ENCODE measurements at regions not wholly inside any gene's neighbourhood (a gene's known extent, or its start where the extent isn't known, plus 50 kb on each side); places are given as distances from the start of the nearest gene placed in this dataset.

- Histone ChIP-seq H3K4me1 (ENCODE audit: control insufficient read depth, insufficient read depth, low read length) (peaks cover 4% of the 10 kb centered on the region), H3K27ac (ENCODE audit: low read depth, low read length) (no peak overlapping the region), H3K36me3 (ENCODE audit: control insufficient read depth, insufficient read depth, low read length) (no peaks in the 10 kb centered on the region), H3K4me3 (ENCODE audit: low read depth, low read length) (no peak overlapping the region), H3K9ac (ENCODE audit: low read length) (no peak overlapping the region), H3K27me3 (ENCODE audit: control insufficient read depth, insufficient read depth, low read length) (no peaks in the 10 kb centered on the region), H3K9me3 (ENCODE audit: control insufficient read depth, insufficient read depth, low read depth, low read length) (peaks cover 2% of the 10 kb centered on the region; the same call in 1 of the 2 replicates)
These were observed 225.3 kb downstream of the MRPL39 start for GRCh38 chr21:25381936-25382452.

DNA sequence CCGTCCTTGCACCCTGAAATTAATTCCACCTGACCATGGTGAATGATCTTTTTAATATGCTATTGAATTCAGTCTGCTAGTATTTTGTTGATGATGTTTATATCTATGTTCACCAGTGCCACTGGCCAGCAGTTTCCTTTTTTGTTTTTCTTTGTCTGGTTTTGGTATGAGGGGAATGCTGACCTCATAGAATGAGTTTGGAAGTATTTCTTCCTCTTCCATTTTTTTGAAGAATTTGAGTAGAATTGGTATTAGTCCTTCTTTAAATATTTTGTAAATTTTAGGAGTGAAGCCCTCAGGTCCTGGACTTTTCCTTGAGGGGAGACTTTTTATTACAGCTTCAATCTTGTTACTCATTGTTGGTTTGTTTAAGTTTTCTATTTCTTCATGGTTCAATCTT, 231.6 kb downstream of the MRPL39 start:
- Histone ChIP-seq H3K4me1 (ENCODE audit: control insufficient read depth, insufficient read depth, low read length) (peaks cover 24% of the 10 kb centered on the region), H3K36me3 (ENCODE audit: control insufficient read depth, insufficient read depth, low read length) (no peaks in the 10 kb centered on the region), H3K9ac (ENCODE audit: low read length) (no peak overlapping the region), H3K4me3 (ENCODE audit: low read depth, low read length) (no peak overlapping the region), H3K27me3 (ENCODE audit: control insufficient read depth, insufficient read depth, low read length) (no peaks in the 10 kb centered on the region), H3K27ac (ENCODE audit: low read depth, low read length) (no peak overlapping the region), H3K9me3 (ENCODE audit: control insufficient read depth, insufficient read depth, low read depth, low read length) (peaks cover 2% of the 10 kb centered on the region; the same call in 1 of the 2 replicates)

DNA sequence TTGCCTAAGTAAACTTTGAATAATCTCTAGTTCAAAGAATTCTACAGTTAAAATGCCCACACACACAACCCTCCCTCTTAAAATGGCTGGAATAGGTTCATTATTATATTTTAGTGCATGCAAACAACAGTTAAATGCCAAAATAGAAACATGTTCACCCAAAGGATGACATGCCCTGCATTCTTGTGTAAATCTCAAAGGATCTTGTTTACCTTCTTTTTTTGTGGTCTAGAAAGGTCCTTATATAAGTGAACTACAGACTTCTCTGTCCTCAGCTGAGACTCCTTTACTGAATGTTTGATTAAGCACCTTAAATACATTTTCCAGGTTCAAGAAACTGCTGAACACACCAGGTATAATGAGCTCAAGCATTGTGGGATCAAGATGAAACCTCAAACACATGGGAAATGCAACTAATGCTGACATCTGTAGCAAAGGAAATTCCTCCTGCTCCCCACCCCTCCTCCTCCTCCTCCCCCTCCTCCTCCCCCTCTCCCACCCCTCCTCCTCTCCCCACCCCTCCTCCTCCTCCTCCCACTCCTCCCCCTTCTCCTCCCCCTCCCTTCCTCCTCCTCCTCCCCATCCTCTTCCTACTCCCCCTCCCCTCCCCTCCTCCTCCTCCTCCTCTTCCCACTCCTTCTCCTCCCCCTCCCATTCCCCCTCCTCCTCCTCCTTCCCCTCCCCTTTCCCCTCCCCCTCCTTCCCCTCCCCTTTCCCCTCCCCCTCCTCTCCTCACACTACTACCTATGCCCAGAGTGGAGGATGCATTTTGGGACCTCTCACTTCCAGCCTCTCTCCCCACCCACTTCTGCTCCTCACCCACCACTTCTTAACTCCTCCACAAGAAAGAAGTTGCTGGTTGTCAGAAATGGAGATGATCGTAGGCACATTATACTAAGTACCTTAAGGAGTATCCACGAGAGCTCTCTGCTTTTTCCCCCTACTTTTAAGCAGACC, 233.9 kb downstream of the MRPL39 start:
- peaks cover 2% of the 10 kb centered on the region; the same call in 1 of the 2 replicates for H3K9me3 ChIP-seq (ENCODE audit: control insufficient read depth, insufficient read depth, low read depth, low read length)
- peak overlapping the region; percentile 26; the same call in 1 of the 2 replicates for H3K27ac ChIP-seq (ENCODE audit: low read depth, low read length)
- no peaks in the 10 kb centered on the region for H3K27me3 ChIP-seq (ENCODE audit: control insufficient read depth, insufficient read depth, low read length)
- H3K4me1 ChIP-seq (ENCODE audit: control insufficient read depth, insufficient read depth, low read length): peaks cover 24% of the 10 kb centered on the region
- H3K9ac ChIP-seq (ENCODE audit: low read length): no peak overlapping the region
- H3K4me3 ChIP-seq (ENCODE audit: low read depth, low read length): peak overlapping the region; percentile 41
- no peaks in the 10 kb centered on the region for H3K36me3 ChIP-seq (ENCODE audit: control insufficient read depth, insufficient read depth, low read length)

- no peaks in the 10 kb centered on the region for H3K36me3 ChIP-seq (ENCODE audit: control insufficient read depth, insufficient read depth, low read length)
- peak overlapping the region; percentile 21; the same call in 1 of the 2 replicates for H3K4me3 ChIP-seq (ENCODE audit: low read depth, low read length)
- H3K27ac ChIP-seq (ENCODE audit: low read depth, low read length): no peak overlapping the region
- peaks cover 24% of the 10 kb centered on the region for H3K4me1 ChIP-seq (ENCODE audit: control insufficient read depth, insufficient read depth, low read length)
- H3K9me3 ChIP-seq (ENCODE audit: control insufficient read depth, insufficient read depth, low read depth, low read length): no peaks in the 10 kb centered on the region
- H3K9ac ChIP-seq (ENCODE audit: low read length): no peak overlapping the region
- H3K27me3 ChIP-seq (ENCODE audit: control insufficient read depth, insufficient read depth, low read length): no peaks in the 10 kb centered on the region
These were observed 235.3 kb downstream of the MRPL39 start for GRCh38 chr21:25371841-25372425.

- Histone ChIP-seq H3K27ac (ENCODE audit: low read depth, low read length) (no peak overlapping the region), H3K36me3 (ENCODE audit: control insufficient read depth, insufficient read depth, low read length) (no peaks in the 10 kb centered on the region), H3K4me3 (ENCODE audit: low read depth, low read length) (no peak overlapping the region), H3K27me3 (ENCODE audit: control insufficient read depth, insufficient read depth, low read length) (no peaks in the 10 kb centered on the region), H3K9me3 (ENCODE audit: control insufficient read depth, insufficient read depth, low read depth, low read length) (no peaks in the 10 kb centered on the region), H3K9ac (ENCODE audit: low read length) (no peak overlapping the region), H3K4me1 (ENCODE audit: control insufficient read depth, insufficient read depth, low read length) (peaks cover 24% of the 10 kb centered on the region)
These were observed 237.0 kb downstream of the MRPL39 start for GRCh38 chr21:25370311-25370744.

GRCh38 chr21:25369524-25370300, 237.6 kb downstream of the MRPL39 start:
- no peak overlapping the region for H3K27ac ChIP-seq (ENCODE audit: low read depth, low read length)
- peaks cover 24% of the 10 kb centered on the region for H3K4me1 ChIP-seq (ENCODE audit: control insufficient read depth, insufficient read depth, low read length)
- no peaks in the 10 kb centered on the region for H3K9me3 ChIP-seq (ENCODE audit: control insufficient read depth, insufficient read depth, low read depth, low read length)
- H3K4me3 ChIP-seq (ENCODE audit: low read depth, low read length): no peak overlapping the region
- no peaks in the 10 kb centered on the region for H3K36me3 ChIP-seq (ENCODE audit: control insufficient read depth, insufficient read depth, low read length)
- no peaks in the 10 kb centered on the region for H3K27me3 ChIP-seq (ENCODE audit: control insufficient read depth, insufficient read depth, low read length)
- H3K9ac ChIP-seq (ENCODE audit: low read length): no peak overlapping the region

GRCh38 chr21:25368531-25368930, 238.8 kb downstream of the MRPL39 start:
- H3K4me1 ChIP-seq (ENCODE audit: control insufficient read depth, insufficient read depth, low read length): peaks cover 16% of the 10 kb centered on the region
- no peak overlapping the region for H3K9ac ChIP-seq (ENCODE audit: low read length)
- no peaks in the 10 kb centered on the region for H3K36me3 ChIP-seq (ENCODE audit: control insufficient read depth, insufficient read depth, low read length)
- no peak overlapping the region for H3K4me3 ChIP-seq (ENCODE audit: low read depth, low read length)
- no peaks in the 10 kb centered on the region for H3K27me3 ChIP-seq (ENCODE audit: control insufficient read depth, insufficient read depth, low read length)
- H3K9me3 ChIP-seq (ENCODE audit: control insufficient read depth, insufficient read depth, low read depth, low read length): no peaks in the 10 kb centered on the region
- no peak overlapping the region for H3K27ac ChIP-seq (ENCODE audit: low read depth, low read length)

GRCh38 chr21:25366116-25366515, 241.2 kb downstream of the MRPL39 start:
- no peak overlapping the region for H3K27ac ChIP-seq (ENCODE audit: low read depth, low read length)
- no peaks in the 10 kb centered on the region for H3K36me3 ChIP-seq (ENCODE audit: control insufficient read depth, insufficient read depth, low read length)
- no peaks in the 10 kb centered on the region; the same call in 1 of the 2 replicates for H3K4me1 ChIP-seq (ENCODE audit: control insufficient read depth, insufficient read depth, low read length)
- H3K9me3 ChIP-seq (ENCODE audit: control insufficient read depth, insufficient read depth, low read depth, low read length): no peaks in the 10 kb centered on the region
- H3K9ac ChIP-seq (ENCODE audit: low read length): no peak overlapping the region
- H3K27me3 ChIP-seq (ENCODE audit: control insufficient read depth, insufficient read depth, low read length): no peaks in the 10 kb centered on the region
- H3K4me3 ChIP-seq (ENCODE audit: low read depth, low read length): no peak overlapping the region

DNA sequence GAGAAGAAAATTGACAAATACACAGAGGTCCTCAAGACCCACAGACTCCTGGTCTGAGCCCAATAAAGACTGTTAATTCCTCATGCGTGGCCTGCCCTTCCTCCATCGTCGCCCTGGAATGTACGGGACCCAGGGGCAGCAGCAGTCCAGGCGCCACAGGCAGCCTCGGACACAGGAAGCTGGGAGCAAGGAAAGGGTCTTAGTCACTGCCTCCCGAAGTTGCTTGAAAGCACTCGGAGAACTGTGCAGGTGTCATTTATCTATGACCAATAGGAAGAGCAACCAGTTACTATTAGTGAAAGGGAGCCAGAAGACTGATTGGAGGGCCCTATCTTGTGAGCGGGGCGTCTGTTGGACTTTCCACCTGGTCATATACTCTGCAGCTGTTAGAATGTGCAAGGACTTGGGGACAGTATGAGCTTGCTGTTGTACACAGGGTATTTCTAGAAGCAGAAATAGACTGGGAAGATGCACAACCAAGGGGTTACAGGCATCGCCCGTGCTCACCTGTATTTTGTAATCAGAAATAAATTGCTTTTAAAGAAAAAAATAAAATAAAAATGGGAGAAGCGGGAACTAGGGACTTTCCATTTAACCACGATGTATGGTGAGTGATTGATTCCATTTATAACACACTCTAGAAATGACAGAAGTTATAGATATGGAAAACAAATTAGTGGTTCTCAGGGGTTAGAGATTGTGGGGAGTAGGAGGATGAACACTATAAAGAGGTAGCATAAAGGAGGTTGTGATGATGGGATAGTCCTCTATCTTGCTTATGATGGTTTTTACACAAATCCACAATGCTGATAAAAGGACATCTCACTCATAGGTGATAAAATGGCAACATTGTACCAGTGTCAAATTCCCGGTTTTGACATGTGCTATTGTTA, 244.7 kb downstream of the MRPL39 start:
- no peaks in the 10 kb centered on the region for H3K9me3 ChIP-seq (ENCODE audit: control insufficient read depth, insufficient read depth, low read depth, low read length)
- H3K27me3 ChIP-seq (ENCODE audit: control insufficient read depth, insufficient read depth, low read length): no peaks in the 10 kb centered on the region
- no peak overlapping the region for H3K27ac ChIP-seq (ENCODE audit: low read depth, low read length)
- peaks cover 1% of the 10 kb centered on the region; the same call in 1 of the 2 replicates for H3K4me1 ChIP-seq (ENCODE audit: control insufficient read depth, insufficient read depth, low read length)
- no peak overlapping the region for H3K9ac ChIP-seq (ENCODE audit: low read length)
- H3K36me3 ChIP-seq (ENCODE audit: control insufficient read depth, insufficient read depth, low read length): no peaks in the 10 kb centered on the region
- no peak overlapping the region for H3K4me3 ChIP-seq (ENCODE audit: low read depth, low read length)

- no peak overlapping the region for H3K4me3 ChIP-seq (ENCODE audit: low read depth, low read length)
- 0 out of 2 replicates have a peak, but pooled peaks cover 7% of the 10 kb centered on the region for H3K4me1 ChIP-seq (ENCODE audit: control insufficient read depth, insufficient read depth, low read length)
- H3K9me3 ChIP-seq (ENCODE audit: control insufficient read depth, insufficient read depth, low read depth, low read length): no peaks in the 10 kb centered on the region
- no peak overlapping the region for H3K27ac ChIP-seq (ENCODE audit: low read depth, low read length)
- no peaks in the 10 kb centered on the region for H3K36me3 ChIP-seq (ENCODE audit: control insufficient read depth, insufficient read depth, low read length)
- no peak overlapping the region for H3K9ac ChIP-seq (ENCODE audit: low read length)
- no peaks in the 10 kb centered on the region for H3K27me3 ChIP-seq (ENCODE audit: control insufficient read depth, insufficient read depth, low read length)
These were observed 245.5 kb downstream of the MRPL39 start for GRCh38 chr21:25361765-25362164.

Measured in HUES6 (cell line).